K562 (cell line): ENCODE measurements at regions not wholly inside any gene's neighbourhood (a gene's known extent, or its start where the extent isn't known, plus 50 kb on each side); places are given as distances from the start of the nearest gene placed in this dataset.

ENCODE experiments used
- ATAC-seq: fragments of 200-7000 bp; cut with Tn5 transposase; 3 replicates; pipeline ENCODE4 v1.9.1; 2020; ENCODE audit warnings: moderate library complexity
- BruUV-seq: library from RNA; stranded (reverse); fragments of 400-500 nt; replicated peaks from 2 replicates; lab custom pipeline; 2021; lab: Mats Ljungman, UMichigan
- CTCF ChIA-PET: fragments of 300-600 bp; formaldehyde crosslinking; extraction: SDS; loops from one replicate; lab custom pipeline; 2021; ENCODE audit warnings: low intra/inter-chr PET ratio; lab: Yijun Ruan, JAX
- POLR2A ChIA-PET: fragments of 300-600, 350-650 bp; sonication (Branson Sonifier 250); formaldehyde crosslinking; extraction: SDS; loops from one replicate; lab custom pipeline; 2021; ENCODE audit warnings: antibody characterized with exemption, inconsistent platforms; lab: Yijun Ruan, JAX
- DNase-seq, 4 experiments: peaks; one replicate each; pipeline versions ENCODE4 v3.0.0 to v3.0.0-alpha.2; 2011 to 2018; ENCODE audit warnings: low spot score in 3 of 4, mixed read lengths in 3 of 4; ENCODE audit errors: extremely low read depth in 1 of 4
- FAIRE-seq: peaks from 2 replicates; lab custom pipeline; 2011; peaks lifted over from hg19 to GRCh38; lab: Jason Lieb, UNC
- H2AFZ ChIP-seq: 2 replicates; pipeline ENCODE4 v1.6.0; 2011; ENCODE audit warnings: low read depth, low read length, control low read depth, inconsistent platforms
- H3K27ac ChIP-seq: fragments of 200-600 bp; 3 replicates; pipeline ENCODE4 v1.8.0; 2011; ENCODE audit warnings: low read depth, mild to moderate bottlenecking, control low read depth, inconsistent platforms, low read length, moderate library complexity, mixed read lengths; ENCODE audit errors: extremely low read depth
- H3K27me3 ChIP-seq, 2 experiments: fragments of 300-600 bp in 1 of 2; 2 replicates in 1 of 2; 3 replicates in 1 of 2; pipeline versions ENCODE4 v1.6.0 to v1.8.0; 2011; ENCODE audit warnings: inconsistent platforms in 2 of 2, low read length in 2 of 2, mild to moderate bottlenecking in 1 of 2, mixed read lengths in 1 of 2, moderate library complexity in 1 of 2; ENCODE audit not compliant: control insufficient read depth in 2 of 2, insufficient read depth in 2 of 2
- H3K36me3 ChIP-seq: fragments of 300-600 bp; 3 replicates; pipeline ENCODE4 v1.8.0; 2011; ENCODE audit warnings: mild to moderate bottlenecking, low read length, inconsistent platforms; ENCODE audit not compliant: control insufficient read depth, insufficient read depth
- H3K4me1 ChIP-seq, 2 experiments: fragments of 200-600 bp in 1 of 2; replicated peaks in 1 of 2; 2 replicates in 1 of 2; 3 replicates in 1 of 2; pipeline versions ENCODE4 v1.5.1 to v1.8.0; 2011; ENCODE audit warnings: inconsistent platforms in 2 of 2, low read length in 2 of 2, mild to moderate bottlenecking in 1 of 2, mixed read lengths in 1 of 2, moderate library complexity in 1 of 2; ENCODE audit not compliant: control insufficient read depth in 2 of 2, insufficient read depth in 2 of 2
- H3K4me2 ChIP-seq: 2 replicates; pipeline ENCODE4 v1.6.1; 2011; ENCODE audit warnings: low read length, control low read depth, inconsistent platforms, mixed read lengths; ENCODE audit not compliant: insufficient read depth
- H3K4me3 ChIP-seq: fragments of 200-600 bp; sonication (generic), shearing (Covaris generic); 2 replicates; pipeline ENCODE4 v1.5.1; 2016; ENCODE audit warnings: control low read depth, inconsistent platforms
- H3K79me2 ChIP-seq: fragments of 200-600 bp; 3 replicates; pipeline ENCODE4 v1.8.0; 2011; ENCODE audit warnings: low read length, inconsistent platforms; ENCODE audit not compliant: control insufficient read depth, insufficient read depth
- H3K9ac ChIP-seq, 2 experiments: 2 replicates each; pipeline versions ENCODE4 v1.6.0 to v1.6.1; 2011; ENCODE audit warnings: low read depth in 2 of 2, low read length in 2 of 2, control low read depth in 1 of 2, inconsistent platforms in 1 of 2, mild to moderate bottlenecking in 1 of 2, mixed read lengths in 1 of 2; ENCODE audit not compliant: insufficient read depth in 1 of 2
- H3K9me1 ChIP-seq: one replicate; pipeline ENCODE4 v1.6.0; 2011; ENCODE audit warnings: inconsistent platforms, mild to moderate bottlenecking, low read length, moderate library complexity; ENCODE audit not compliant: control insufficient read depth, insufficient read depth
- H3K9me3 ChIP-seq: replicated peaks from 2 replicates; pipeline ENCODE4 v1.5.1; 2011; ENCODE audit warnings: low read depth, low read length, inconsistent platforms; ENCODE audit not compliant: control insufficient read depth, insufficient read depth
- H4K20me1 ChIP-seq: replicated peaks from 2 replicates; pipeline ENCODE4 v1.6.1; 2011; ENCODE audit warnings: low read length, inconsistent platforms, mixed read lengths; ENCODE audit not compliant: control insufficient read depth, insufficient read depth
- whole genome bisulfite sequencing: fragments of 100-300 bp; shearing (Covaris generic); methylation state at CpG from one replicate; pipeline ENCODE4 v1.1.6; 2016; ENCODE audit warnings: low coverage, mixed read lengths; ENCODE audit not compliant: insufficient coverage; ENCODE audit errors: missing lambda C conversion rate; 5-methylcytosine and 5-hydroxymethylcytosine counted together
- in situ Hi-C: fragments of 300-500 bp; cut with MboI; formaldehyde crosslinking; loops from 4 replicates; pipeline ENCODE4 v1.15.0; 2018; ENCODE audit warnings: inconsistent platforms, mixed read lengths
- intact Hi-C: fragments of 100-400 bp; cut with micrococcal nuclease; formaldehyde crosslinking; loops from 2 replicates; pipeline ENCODE4 v1.14.2; 2022
- TF ChIP-seq, protein P1 (sequence below): IDR thresholded peaks from 2 replicates; pipeline ENCODE4 v1.6.1; 2016; ENCODE audit warnings: missing genetic modification characterization, missing compliant biosample characterization
- TF ChIP-seq, protein P2 (sequence below): sonication (generic); formaldehyde crosslinking; IDR thresholded peaks from 2 replicates; pipeline ENCODE4 v1.8.0; 2023; ENCODE audit warnings: missing genetic modification reagents, mild to moderate bottlenecking, borderline replicate concordance
- TF ChIP-seq, protein P3 (sequence below), 2 experiments: IDR thresholded peaks in 1 of 2; conservative IDR thresholded peaks in 1 of 2; 2 replicates each; pipeline ENCODE4 v1.6.1; 2016; ENCODE audit warnings: low read depth in 2 of 2, mild to moderate bottlenecking in 1 of 2, missing compliant biosample characterization in 1 of 2, missing genetic modification characterization in 1 of 2, moderate library complexity in 1 of 2

- H3K27ac ChIP-seq: no peak overlapping the region
- H3K4me2 ChIP-seq: no peak overlapping the region
- H3K9me3 ChIP-seq: no peaks in the 10 kb centered on the region
- intact Hi-C loops (no loop called here), in situ Hi-C loops (no loop called here)
- FAIRE-seq (no peak), ATAC-seq (no peak), DNase-seq (no peak)
- CTCF ChIA-PET: no interaction called here
- BruUV-seq: no TSS peak
- no peaks in the 10 kb centered on the region for H3K79me2 ChIP-seq
- POLR2A ChIA-PET: no interaction called here
- 69% methylated on average over 2 of the region's 2 CpGs for WGBS
- H3K36me3 ChIP-seq: no peaks in the 10 kb centered on the region
- no peaks in the 10 kb centered on the region for H4K20me1 ChIP-seq
- H3K9ac ChIP-seq: no peak overlapping the region
- H3K4me1 ChIP-seq: no peaks in the 10 kb centered on the region
- TF ChIP-seq, protein P1, sequence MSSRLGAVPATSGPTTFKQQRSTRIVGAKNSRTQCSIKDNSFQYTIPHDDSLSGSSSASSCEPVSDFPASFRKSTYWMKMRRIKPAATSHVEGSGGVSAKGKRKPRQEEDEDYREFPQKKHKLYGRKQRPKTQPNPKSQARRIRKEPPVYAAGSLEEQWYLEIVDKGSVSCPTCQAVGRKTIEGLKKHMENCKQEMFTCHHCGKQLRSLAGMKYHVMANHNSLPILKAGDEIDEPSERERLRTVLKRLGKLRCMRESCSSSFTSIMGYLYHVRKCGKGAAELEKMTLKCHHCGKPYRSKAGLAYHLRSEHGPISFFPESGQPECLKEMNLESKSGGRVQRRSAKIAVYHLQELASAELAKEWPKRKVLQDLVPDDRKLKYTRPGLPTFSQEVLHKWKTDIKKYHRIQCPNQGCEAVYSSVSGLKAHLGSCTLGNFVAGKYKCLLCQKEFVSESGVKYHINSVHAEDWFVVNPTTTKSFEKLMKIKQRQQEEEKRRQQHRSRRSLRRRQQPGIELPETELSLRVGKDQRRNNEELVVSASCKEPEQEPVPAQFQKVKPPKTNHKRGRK (tag): no peak
- TF ChIP-seq, protein P2, sequence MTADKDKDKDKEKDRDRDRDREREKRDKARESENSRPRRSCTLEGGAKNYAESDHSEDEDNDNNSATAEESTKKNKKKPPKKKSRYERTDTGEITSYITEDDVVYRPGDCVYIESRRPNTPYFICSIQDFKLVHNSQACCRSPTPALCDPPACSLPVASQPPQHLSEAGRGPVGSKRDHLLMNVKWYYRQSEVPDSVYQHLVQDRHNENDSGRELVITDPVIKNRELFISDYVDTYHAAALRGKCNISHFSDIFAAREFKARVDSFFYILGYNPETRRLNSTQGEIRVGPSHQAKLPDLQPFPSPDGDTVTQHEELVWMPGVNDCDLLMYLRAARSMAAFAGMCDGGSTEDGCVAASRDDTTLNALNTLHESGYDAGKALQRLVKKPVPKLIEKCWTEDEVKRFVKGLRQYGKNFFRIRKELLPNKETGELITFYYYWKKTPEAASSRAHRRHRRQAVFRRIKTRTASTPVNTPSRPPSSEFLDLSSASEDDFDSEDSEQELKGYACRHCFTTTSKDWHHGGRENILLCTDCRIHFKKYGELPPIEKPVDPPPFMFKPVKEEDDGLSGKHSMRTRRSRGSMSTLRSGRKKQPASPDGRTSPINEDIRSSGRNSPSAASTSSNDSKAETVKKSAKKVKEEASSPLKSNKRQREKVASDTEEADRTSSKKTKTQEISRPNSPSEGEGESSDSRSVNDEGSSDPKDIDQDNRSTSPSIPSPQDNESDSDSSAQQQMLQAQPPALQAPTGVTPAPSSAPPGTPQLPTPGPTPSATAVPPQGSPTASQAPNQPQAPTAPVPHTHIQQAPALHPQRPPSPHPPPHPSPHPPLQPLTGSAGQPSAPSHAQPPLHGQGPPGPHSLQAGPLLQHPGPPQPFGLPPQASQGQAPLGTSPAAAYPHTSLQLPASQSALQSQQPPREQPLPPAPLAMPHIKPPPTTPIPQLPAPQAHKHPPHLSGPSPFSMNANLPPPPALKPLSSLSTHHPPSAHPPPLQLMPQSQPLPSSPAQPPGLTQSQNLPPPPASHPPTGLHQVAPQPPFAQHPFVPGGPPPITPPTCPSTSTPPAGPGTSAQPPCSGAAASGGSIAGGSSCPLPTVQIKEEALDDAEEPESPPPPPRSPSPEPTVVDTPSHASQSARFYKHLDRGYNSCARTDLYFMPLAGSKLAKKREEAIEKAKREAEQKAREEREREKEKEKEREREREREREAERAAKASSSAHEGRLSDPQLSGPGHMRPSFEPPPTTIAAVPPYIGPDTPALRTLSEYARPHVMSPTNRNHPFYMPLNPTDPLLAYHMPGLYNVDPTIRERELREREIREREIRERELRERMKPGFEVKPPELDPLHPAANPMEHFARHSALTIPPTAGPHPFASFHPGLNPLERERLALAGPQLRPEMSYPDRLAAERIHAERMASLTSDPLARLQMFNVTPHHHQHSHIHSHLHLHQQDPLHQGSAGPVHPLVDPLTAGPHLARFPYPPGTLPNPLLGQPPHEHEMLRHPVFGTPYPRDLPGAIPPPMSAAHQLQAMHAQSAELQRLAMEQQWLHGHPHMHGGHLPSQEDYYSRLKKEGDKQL (CRISPR knock-in tag): no peak
- TF ChIP-seq, protein P3, sequence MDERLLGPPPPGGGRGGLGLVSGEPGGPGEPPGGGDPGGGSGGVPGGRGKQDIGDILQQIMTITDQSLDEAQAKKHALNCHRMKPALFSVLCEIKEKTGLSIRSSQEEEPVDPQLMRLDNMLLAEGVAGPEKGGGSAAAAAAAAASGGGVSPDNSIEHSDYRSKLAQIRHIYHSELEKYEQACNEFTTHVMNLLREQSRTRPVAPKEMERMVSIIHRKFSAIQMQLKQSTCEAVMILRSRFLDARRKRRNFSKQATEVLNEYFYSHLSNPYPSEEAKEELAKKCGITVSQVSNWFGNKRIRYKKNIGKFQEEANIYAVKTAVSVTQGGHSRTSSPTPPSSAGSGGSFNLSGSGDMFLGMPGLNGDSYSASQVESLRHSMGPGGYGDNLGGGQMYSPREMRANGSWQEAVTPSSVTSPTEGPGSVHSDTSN (CRISPR knock-in tag; IDR thresholded peaks at IDR 0.05; ENCODE audit: low read depth): no peak
- TF ChIP-seq, protein P3 (tag; conservative IDR thresholded peaks at IDR 0.05; ENCODE audit: low read depth): 0 out of 2 replicates have a peak, but pooled peaks have one; percentile 9
- H2AFZ ChIP-seq: no peak overlapping the region
- H3K4me3 ChIP-seq: no peak overlapping the region
- H3K27me3 ChIP-seq: no peaks in the 10 kb centered on the region
- no peaks in the 10 kb centered on the region for H3K9me1 ChIP-seq
Observed at GRCh38 chr3:105987809-105988208, 119.0 kb upstream of the CBLB start.
